GM12878 (cell line): ENCODE measurements at regions not wholly inside any gene's neighbourhood (a gene's known extent, or its start where the extent isn't known, plus 50 kb on each side); places are given as distances from the start of the nearest gene placed in this dataset.
"Not testable (repeated sequence)": the region's sequence is repeated elsewhere in the genome, so short reads cannot be mapped to it uniquely, and the experiment has no call there.

Source experiments
- ATAC-seq: fragments of 200-7000 bp; cut with Tn5 transposase; 3 replicates; pipeline ENCODE4 v1.9.1; 2020; ENCODE audit warnings: mild to moderate bottlenecking, moderate library complexity
- BruUV-seq: library from RNA; stranded (reverse); fragments of 400-500 nt; replicated peaks from 2 replicates; lab custom pipeline; 2021; lab: Mats Ljungman, UMichigan
- CTCF ChIA-PET: fragments of 300-600 bp; sonication (Branson Sonifier 250); formaldehyde crosslinking; extraction: SDS; loops from one replicate; lab custom pipeline; 2021; ENCODE audit warnings: inconsistent platforms; lab: Yijun Ruan, JAX
- POLR2A ChIA-PET: fragments of 350-600 bp; formaldehyde crosslinking; extraction: SDS; loops from one replicate; lab custom pipeline; 2021; ENCODE audit warnings: inconsistent platforms; lab: Charles Lee
- RAD21 ChIA-PET: fragments of 300-600 bp; sonication (Branson Sonifier 250); formaldehyde crosslinking; loops from one replicate; lab custom pipeline; 2023; ENCODE audit warnings: antibody characterized with exemption; ENCODE audit not compliant: unreplicated experiment; lab: Charles Lee
- SMC1A ChIA-PET: fragments of 300-600 bp; sonication (Branson Sonifier 250); formaldehyde crosslinking; loops from one replicate; lab custom pipeline; 2023; ENCODE audit not compliant: unreplicated experiment, uncharacterized antibody; lab: Charles Lee
- DNase-seq: peaks from one replicate; pipeline ENCODE4 v3.0.0-alpha.2; 2011; ENCODE audit warnings: low read depth, low spot score
- FAIRE-seq: peaks from 3 replicates; lab custom pipeline; 2011; peaks lifted over from hg19 to GRCh38; lab: Jason Lieb, UNC
- H2AFZ ChIP-seq: 2 replicates; pipeline ENCODE4 v1.6.0; 2011; ENCODE audit warnings: low read depth, low read length, control low read depth; ENCODE audit not compliant: control insufficient read depth
- H3K27ac ChIP-seq: 2 replicates; pipeline ENCODE4 v1.5.1; 2011; ENCODE audit warnings: control low read depth; ENCODE audit not compliant: control insufficient read depth, insufficient read depth
- H3K27me3 ChIP-seq, 2 experiments: replicated peaks in 1 of 2; 2 replicates each; pipeline versions ENCODE4 v1.6.0 to v1.6.1; 2011; ENCODE audit warnings: low read length in 1 of 2; ENCODE audit not compliant: control insufficient read depth in 2 of 2, insufficient read depth in 2 of 2
- H3K36me3 ChIP-seq, 2 experiments: 2 replicates each; pipeline ENCODE4 v1.5.1; 2011; ENCODE audit warnings: low read length in 1 of 2; ENCODE audit not compliant: control insufficient read depth in 2 of 2, insufficient read depth in 2 of 2
- H3K4me1 ChIP-seq: 2 replicates; pipeline ENCODE4 v1.6.1; 2011; ENCODE audit warnings: mild to moderate bottlenecking, low read length, moderate library complexity, mixed read lengths; ENCODE audit not compliant: control insufficient read depth, insufficient read depth
- H3K4me2 ChIP-seq: 2 replicates; pipeline ENCODE4 v1.6.0; 2011; ENCODE audit warnings: control low read depth; ENCODE audit not compliant: control insufficient read depth, insufficient read depth
- H3K4me3 ChIP-seq: fragments of 200-600 bp; sonication (generic); 2 replicates; pipeline ENCODE4 v1.5.1; 2016
- H3K79me2 ChIP-seq: 2 replicates; pipeline ENCODE4 v1.6.0; 2011; ENCODE audit warnings: low read length; ENCODE audit not compliant: control insufficient read depth, insufficient read depth
- H3K9ac ChIP-seq: 2 replicates; pipeline ENCODE4 v1.8.0; 2011; ENCODE audit warnings: low read length, control low read depth, mixed read lengths; ENCODE audit not compliant: control insufficient read depth, insufficient read depth
- H3K9me3 ChIP-seq: replicated peaks from 3 replicates; pipeline ENCODE4 v1.5.1; 2011; ENCODE audit warnings: mild to moderate bottlenecking, low read length; ENCODE audit not compliant: control insufficient read depth, insufficient read depth
- H4K20me1 ChIP-seq: 2 replicates; pipeline ENCODE4 v1.6.0; 2011; ENCODE audit not compliant: control insufficient read depth, insufficient read depth
- WGBS: methylation state at CpG from one replicate; pipeline ENCODE4 v1.1.6; 2016; ENCODE audit warnings: low lambda C conversion rate; ENCODE audit not compliant: insufficient replicate concordance, insufficient coverage; ENCODE audit errors: missing lambda C conversion rate; 5-methylcytosine and 5-hydroxymethylcytosine counted together
- in situ Hi-C: fragments of 300-500 bp; cut with MboI; formaldehyde crosslinking; loops from 9 replicates; pipeline ENCODE4 v1.14.3; 2018; ENCODE audit warnings: mixed read lengths
- intact Hi-C: fragments of 100-400 bp; cut with micrococcal nuclease; formaldehyde crosslinking; loops from one replicate; pipeline ENCODE4 v1.14.2; 2022; ENCODE audit not compliant: unreplicated experiment

- H3K4me2 ChIP-seq, SMC1A ChIA-PET, H3K27ac ChIP-seq, H3K4me3 ChIP-seq, intact Hi-C loops, H2AFZ ChIP-seq, DNase-seq, H3K36me3 ChIP-seq, in situ Hi-C loops, H3K9me3 ChIP-seq, H4K20me1 ChIP-seq, FAIRE-seq, H3K79me2 ChIP-seq, RAD21 ChIA-PET, POLR2A ChIA-PET, ATAC-seq, H3K4me1 ChIP-seq, BruUV-seq, H3K27me3 ChIP-seq, H3K9ac ChIP-seq, CTCF ChIA-PET: not testable (repeated sequence)
- 0% methylated on average over 1 of the region's 1 CpG for WGBS
These were observed 352.1 kb upstream of the PLGLB2 start for GRCh38 chr2:87395784-87396183.

- not testable (repeated sequence) for FAIRE-seq
These were observed 351.2 kb upstream of the PLGLB2 start for GRCh38 chr2:87396551-87397265.

GRCh38 chr2:87397276-87398065 is 350.4 kb upstream of the PLGLB2 start:
- H3K9ac ChIP-seq, H3K4me1 ChIP-seq, POLR2A ChIA-PET, SMC1A ChIA-PET, RAD21 ChIA-PET, H3K36me3 ChIP-seq, H2AFZ ChIP-seq, DNase-seq, BruUV-seq, in situ Hi-C loops, H3K79me2 ChIP-seq, H3K4me2 ChIP-seq, H3K9me3 ChIP-seq, CTCF ChIA-PET, ATAC-seq, intact Hi-C loops, H3K4me3 ChIP-seq, H4K20me1 ChIP-seq, H3K27ac ChIP-seq, H3K27me3 ChIP-seq, FAIRE-seq: not testable (repeated sequence)
- WGBS, result 64% methylated on average over 8 of the region's 9 CpGs

More at GRCh38 chr2:87396551-87397265, 351.2 kb upstream of the PLGLB2 start:
- H4K20me1 ChIP-seq, H2AFZ ChIP-seq, RAD21 ChIA-PET, H3K9ac ChIP-seq, POLR2A ChIA-PET, in situ Hi-C loops, SMC1A ChIA-PET, H3K27ac ChIP-seq, H3K4me3 ChIP-seq, BruUV-seq, DNase-seq, H3K27me3 ChIP-seq, H3K9me3 ChIP-seq, H3K4me2 ChIP-seq, H3K4me1 ChIP-seq, H3K79me2 ChIP-seq, ATAC-seq, CTCF ChIA-PET, H3K36me3 ChIP-seq, intact Hi-C loops: not testable (repeated sequence)
- WGBS, result 35% methylated on average over 9 of the region's 9 CpGs
